Vagina (tissue), 2 donors: ENCODE measurements at regions not wholly inside any gene's neighbourhood (a gene's known extent, or its start where the extent isn't known, plus 50 kb on each side); places are given as distances from the start of the nearest gene placed in this dataset.

Experiments used
- POLR2A ChIP-seq, 2 donors: fragments of 450-650 bp; IDR thresholded peaks; one replicate each; pipeline ENCODE4 v1.6.1; 2017; ENCODE audit warnings: antibody characterized with exemption in 2 of 2, mild to moderate bottlenecking in 2 of 2, moderate library complexity in 2 of 2
- TF ChIP-seq, protein P1 (sequence below), 3 experiments: fragments of 450-650 bp in 2 of 3; fragments of 200-600 bp in 1 of 3; sonication (generic) in 1 of 3; IDR thresholded peaks; one replicate each; pipeline ENCODE4 v1.5.1; 2017 to 2019; ENCODE audit warnings: antibody characterized with exemption in 3 of 3, mild to moderate bottlenecking in 2 of 3, moderate library complexity in 2 of 3

DNA sequence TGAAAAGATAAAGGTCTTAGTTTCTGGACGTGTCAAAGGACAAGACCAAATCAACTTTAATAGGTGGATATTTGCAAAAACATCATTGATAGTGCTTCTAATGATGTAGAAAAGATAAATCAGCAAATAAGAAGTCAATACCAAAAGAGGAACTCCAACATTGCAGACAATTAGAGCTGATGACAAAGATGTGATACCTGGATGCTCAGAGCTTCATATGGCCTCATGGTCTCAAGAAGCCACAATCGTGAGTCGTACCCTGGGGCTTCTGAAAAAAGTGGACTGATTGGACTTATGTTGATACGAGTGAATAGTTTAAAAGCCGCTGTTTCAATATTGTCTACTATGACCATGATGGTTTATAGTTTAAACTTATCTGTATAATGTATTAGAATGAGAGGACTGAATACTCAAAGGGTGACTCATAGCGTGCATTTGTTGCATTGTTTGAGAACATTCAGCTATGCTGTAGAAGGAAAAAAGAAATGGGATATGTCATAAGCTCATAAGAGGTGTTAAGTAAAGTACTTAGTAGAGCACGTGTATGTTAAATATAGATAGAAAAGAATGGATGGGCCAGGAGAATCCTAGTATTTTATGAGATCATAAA, 54.6 kb upstream of the RIPOR2 start:
- TF ChIP-seq, protein P1, sequence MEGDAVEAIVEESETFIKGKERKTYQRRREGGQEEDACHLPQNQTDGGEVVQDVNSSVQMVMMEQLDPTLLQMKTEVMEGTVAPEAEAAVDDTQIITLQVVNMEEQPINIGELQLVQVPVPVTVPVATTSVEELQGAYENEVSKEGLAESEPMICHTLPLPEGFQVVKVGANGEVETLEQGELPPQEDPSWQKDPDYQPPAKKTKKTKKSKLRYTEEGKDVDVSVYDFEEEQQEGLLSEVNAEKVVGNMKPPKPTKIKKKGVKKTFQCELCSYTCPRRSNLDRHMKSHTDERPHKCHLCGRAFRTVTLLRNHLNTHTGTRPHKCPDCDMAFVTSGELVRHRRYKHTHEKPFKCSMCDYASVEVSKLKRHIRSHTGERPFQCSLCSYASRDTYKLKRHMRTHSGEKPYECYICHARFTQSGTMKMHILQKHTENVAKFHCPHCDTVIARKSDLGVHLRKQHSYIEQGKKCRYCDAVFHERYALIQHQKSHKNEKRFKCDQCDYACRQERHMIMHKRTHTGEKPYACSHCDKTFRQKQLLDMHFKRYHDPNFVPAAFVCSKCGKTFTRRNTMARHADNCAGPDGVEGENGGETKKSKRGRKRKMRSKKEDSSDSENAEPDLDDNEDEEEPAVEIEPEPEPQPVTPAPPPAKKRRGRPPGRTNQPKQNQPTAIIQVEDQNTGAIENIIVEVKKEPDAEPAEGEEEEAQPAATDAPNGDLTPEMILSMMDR (IDR thresholded peaks at IDR 0.05) = no peak
- no peak for TF ChIP-seq POLR2A (IDR thresholded peaks at IDR 0.05)
